ENCODE measurements at regions not wholly inside any gene's neighbourhood (a gene's known extent, or its start where the extent isn't known, plus 50 kb on each side); places are given as distances from the start of the nearest gene placed in this dataset.

- TF ChIP-seq NCOR1 (IDR thresholded peaks at IDR 0.05; ENCODE audit: borderline replicate concordance, low read length) (no peak), KLF16 (CRISPR knock-in tag; IDR thresholded peaks at IDR 0.05) (no peak), NR2F1 (CRISPR knock-in tag; IDR thresholded peaks at IDR 0.05) (no peak), SNAPC5 (CRISPR knock-in tag; IDR thresholded peaks at IDR 0.05; ENCODE audit: borderline replicate concordance) (no peak), TMF1 (CRISPR knock-in tag; IDR thresholded peaks at IDR 0.05; ENCODE audit: low read depth) (no peak), ZNF619 (CRISPR knock-in tag; IDR thresholded peaks at IDR 0.05) (no peak), U2AF1 (optimal IDR thresholded peaks at IDR 0.05; ENCODE audit: low read depth, low read length) (no peak), PRDM15 (CRISPR knock-in tag; IDR thresholded peaks at IDR 0.05) (no peak)
Measured at GRCh38 chr20:7490288-7490687, 450.0 kb downstream of the HAO1 start (continued).

GRCh38 chr20:7492257-7492656 lies 448.0 kb downstream of the HAO1 start:
- Histone ChIP-seq H3K9ac (ENCODE audit: insufficient read depth, low read depth, low read length) (no peak overlapping the region), H4K20me1 (ENCODE audit: insufficient read depth, low read length) (no peaks in the 10 kb centered on the region), H3K4me1 (ENCODE audit: insufficient read depth, low read length) (no peaks in the 10 kb centered on the region), H3K4me3 (replicated peaks in 1 of 3; ENCODE audit: insufficient read depth in 1 of 3, low read depth in 2 of 3, low read length in 3 of 3) (no peak overlapping the region), H2AFZ (ENCODE audit: low read length) (no peak overlapping the region), H3K27ac (ENCODE audit: extremely low read length, insufficient read depth, low read length) (no peak overlapping the region), H3K27me3 (ENCODE audit: control insufficient read depth in 1 of 2, insufficient read depth in 2 of 2, low read length in 2 of 2) (no peaks in the 10 kb centered on the region), H3K9me3 (ENCODE audit: low read length) (0 out of 2 replicates have a peak, but pooled peaks cover 5% of the 10 kb centered on the region), H3K36me3 (replicated peaks in 1 of 2; ENCODE audit: control insufficient read depth in 1 of 2, insufficient read depth in 2 of 2, low read length in 2 of 2) (no peaks in the 10 kb centered on the region), H3K4me2 (ENCODE audit: low read depth, low read length) (no peak overlapping the region), H3K79me2 (ENCODE audit: insufficient read depth, low read length) (no peaks in the 10 kb centered on the region)
- intact Hi-C loops (cut with micrococcal nuclease; ENCODE audit: unreplicated experiment): no loop called here
- BruUV-seq (replicated peaks): no TSS peak
- FAIRE-seq: no peak
- TF ChIP-seq ISX (CRISPR knock-in tag; conservative IDR thresholded peaks at IDR 0.05) (no peak), DNMT1 (CRISPR knock-in tag; IDR thresholded peaks at IDR 0.05) (no peak), ZNF678 (CRISPR knock-in tag; IDR thresholded peaks at IDR 0.05) (no peak), STAG1 (CRISPR knock-in tag; IDR thresholded peaks at IDR 0.05) (no peak), ZNF382 (CRISPR knock-in tag; IDR thresholded peaks at IDR 0.05; ENCODE audit: borderline replicate concordance) (no peak)
- 30% methylated on average over 3 of the region's 3 CpGs for WGBS (ENCODE audit: low lambda C conversion rate)
- DNase-seq (ENCODE audit: low spot score): no peak
- ChIA-PET CTCF (ENCODE audit: low intra/inter-chr PET ratio, low total read pairs) (no interaction called here), POLR2A (no interaction called here)
- no peak for ATAC-seq
- in situ Hi-C loops (cut with HindIII; ENCODE audit: extremely low pct_ligation_motif_present, low pct_unique_long_range_greater_than_20kb): no loop called here
